HepG2 (cell line): ENCODE measurements at regions not wholly inside any gene's neighbourhood (a gene's known extent, or its start where the extent isn't known, plus 50 kb on each side); places are given as distances from the start of the nearest gene placed in this dataset.

Experiments used
- ATAC-seq: fragments of 200-7000 bp; cut with Tn5 transposase; 3 replicates; pipeline ENCODE4 v1.9.1; 2020; ENCODE audit warnings: mild to moderate bottlenecking, moderate library complexity
- BruUV-seq: library from RNA; stranded (reverse); fragments of 400-500 nt; replicated peaks from 2 replicates; lab custom pipeline; 2021; lab: Mats Ljungman, UMichigan
- CTCF ChIA-PET: fragments of 300-600 bp; formaldehyde crosslinking; extraction: SDS; loops from one replicate; lab custom pipeline; 2021; ENCODE audit warnings: low total read pairs, inconsistent platforms, low intra/inter-chr PET ratio; lab: Yijun Ruan, JAX
- POLR2A ChIA-PET: fragments of 350-600 bp; sonication (Branson Sonifier 250); formaldehyde crosslinking; loops from one replicate; lab custom pipeline; 2020; ENCODE audit warnings: antibody characterized with exemption, inconsistent platforms; lab: Yijun Ruan, JAX
- DNase-seq: peaks from one replicate; pipeline ENCODE4 v3.0.0-alpha.2; 2015; ENCODE audit warnings: low spot score
- FAIRE-seq: peaks from 3 replicates; lab custom pipeline; 2011; peaks lifted over from hg19 to GRCh38; lab: Jason Lieb, UNC
- H2AFZ ChIP-seq: one replicate; pipeline ENCODE4 v1.6.1; 2011; ENCODE audit warnings: low read length, inconsistent platforms
- H3K27ac ChIP-seq: fragments of 300-600 bp; 3 replicates; pipeline ENCODE4 v1.8.0; 2011; ENCODE audit warnings: mixed run types, mild to moderate bottlenecking, mixed read lengths, low read length, inconsistent platforms; ENCODE audit not compliant: insufficient read depth; ENCODE audit errors: extremely low read length
- H3K27me3 ChIP-seq, 2 experiments: fragments of 200-600 bp in 1 of 2; 2 replicates in 1 of 2; 3 replicates in 1 of 2; pipeline versions ENCODE4 v1.6.0 to v1.8.0; 2011; ENCODE audit warnings: low read length in 2 of 2, mild to moderate bottlenecking in 2 of 2, moderate library complexity in 2 of 2, inconsistent platforms in 1 of 2; ENCODE audit not compliant: insufficient read depth in 2 of 2, control insufficient read depth in 1 of 2
- H3K36me3 ChIP-seq, 2 experiments: fragments of 200-600 bp in 1 of 2; replicated peaks in 1 of 2; 2 replicates in 1 of 2; 3 replicates in 1 of 2; pipeline versions ENCODE4 v1.5.1 to v1.8.0; 2011; ENCODE audit warnings: low read length in 2 of 2, inconsistent platforms in 1 of 2; ENCODE audit not compliant: insufficient read depth in 2 of 2, control insufficient read depth in 1 of 2
- H3K4me1 ChIP-seq: 2 replicates; pipeline ENCODE4 v1.5.1; 2012; ENCODE audit warnings: low read length, inconsistent platforms; ENCODE audit not compliant: insufficient read depth
- H3K4me2 ChIP-seq: 2 replicates; pipeline ENCODE4 v1.6.0; 2011; ENCODE audit warnings: low read depth, low read length, inconsistent platforms
- H3K4me3 ChIP-seq, 3 experiments: fragments of 200-600 bp in 1 of 3; sonication (generic), shearing (Covaris generic) in 1 of 3; replicated peaks in 1 of 3; 2 replicates each; pipeline ENCODE4 v1.5.1; 2011 to 2016; ENCODE audit warnings: low read length in 3 of 3, inconsistent platforms in 2 of 3, low read depth in 2 of 3, mild to moderate bottlenecking in 2 of 3, control low read depth in 1 of 3, mixed read lengths in 1 of 3; ENCODE audit not compliant: insufficient read depth in 1 of 3
- H3K79me2 ChIP-seq: one replicate; pipeline ENCODE4 v1.6.1; 2011; ENCODE audit warnings: low read length, inconsistent platforms; ENCODE audit not compliant: insufficient read depth
- H3K9ac ChIP-seq: 2 replicates; pipeline ENCODE4 v1.6.0; 2011; ENCODE audit warnings: mild to moderate bottlenecking, low read depth, low read length, inconsistent platforms; ENCODE audit not compliant: insufficient read depth
- H3K9me3 ChIP-seq: 2 replicates; pipeline ENCODE4 v1.5.1; 2012; ENCODE audit warnings: mild to moderate bottlenecking, low read length
- H4K20me1 ChIP-seq: 2 replicates; pipeline ENCODE4 v1.6.0; 2011; ENCODE audit warnings: inconsistent platforms, mild to moderate bottlenecking, low read length, moderate library complexity; ENCODE audit not compliant: insufficient read depth
- AKNA ChIP-seq: sonication (generic); formaldehyde crosslinking; IDR thresholded peaks from 2 replicates; pipeline ENCODE4 v1.4.0; 2020; ENCODE audit warnings: missing genetic modification reagents, borderline replicate concordance
- CEBPZ ChIP-seq: IDR thresholded peaks from 2 replicates; pipeline ENCODE4 v1.6.1; 2012; ENCODE audit warnings: low read length, improper control_type of control experiment
- HCFC1 ChIP-seq: fragments of 150-350 bp; IDR thresholded peaks from 2 replicates; pipeline ENCODE4 v1.6.1; 2014; ENCODE audit warnings: low read depth, low read length
- HDAC2 ChIP-seq: sonication (generic); formaldehyde crosslinking; IDR thresholded peaks from 2 replicates; pipeline ENCODE4 v1.4.0; 2020; ENCODE audit warnings: missing genetic modification reagents
- NCOA2 ChIP-seq: sonication (generic); formaldehyde crosslinking; IDR thresholded peaks from 2 replicates; pipeline ENCODE4 v1.8.0; 2022; ENCODE audit warnings: inconsistent platforms
- ZNF280D ChIP-seq: sonication (generic); formaldehyde crosslinking; IDR thresholded peaks from 2 replicates; pipeline ENCODE4 v1.5.1; 2020; ENCODE audit warnings: mild to moderate bottlenecking, missing genetic modification reagents
- ZNF30 ChIP-seq: sonication (generic); formaldehyde crosslinking; IDR thresholded peaks from 2 replicates; pipeline ENCODE4 v1.5.0; 2020; ENCODE audit warnings: mild to moderate bottlenecking, missing genetic modification reagents
- ZNF781 ChIP-seq: sonication (generic); formaldehyde crosslinking; IDR thresholded peaks from 2 replicates; pipeline ENCODE4 v1.5.1; 2020; ENCODE audit warnings: borderline replicate concordance, mild to moderate bottlenecking, missing genetic modification reagents; ENCODE audit errors: not compliant biosample characterization
- WGBS: methylation state at CpG from one replicate; pipeline ENCODE4 v1.1.6; 2017; ENCODE audit warnings: low lambda C conversion rate; 5-methylcytosine and 5-hydroxymethylcytosine counted together
- in situ Hi-C: cut with HindIII; loops from 2 replicates; pipeline ENCODE4 v1.10.0; 2017; ENCODE audit warnings: low pct_unique_long_range_greater_than_20kb; ENCODE audit not compliant: extremely low pct_ligation_motif_present
- intact Hi-C: fragments of 100-400 bp; cut with micrococcal nuclease; formaldehyde crosslinking; loops from one replicate; pipeline ENCODE4 v1.10.0; 2022; ENCODE audit not compliant: unreplicated experiment

- WGBS: 0% methylated on average over 1 of the region's 6 CpGs
- Histone ChIP-seq H3K4me3 (no peak overlapping the region), H2AFZ (no peak overlapping the region), H3K4me2 (no peak overlapping the region), H3K27me3 (peaks cover 0 to 4% of the 10 kb centered on the region in 2 experiments; a peak in 2 of 5 replicates), H4K20me1 (no peaks in the 10 kb centered on the region), H3K9me3 (no peaks in the 10 kb centered on the region), H3K27ac (no peak overlapping the region), H3K36me3 (no peaks in the 10 kb centered on the region), H3K79me2 (no peaks in the 10 kb centered on the region), H3K9ac (no peak overlapping the region), H3K4me1 (no peaks in the 10 kb centered on the region)
- no peak for DNase-seq
- intact Hi-C loops: no loop called here
- in situ Hi-C loops: loop anchor here (10.0 kb wide), 1 partner anchor 255 kb away; no protein-coding TSS in a partner anchor
- CTCF ChIA-PET: no interaction called here
- POLR2A ChIA-PET: no interaction called here
- no peak for ATAC-seq
- no TSS peak for BruUV-seq
- TF ChIP-seq AKNA (no peak), HDAC2 (CRISPR knock-in tag) (no peak), HCFC1 (no peak), NCOA2 (CRISPR knock-in tag) (no peak), ZNF280D (CRISPR knock-in tag) (no peak), CEBPZ (no peak), ZNF781 (no peak), ZNF30 (no peak)
- FAIRE-seq: no peak
Observed at GRCh38 chr9:88319936-88320747, 68.1 kb upstream of the SPIN1 start.
